ENCODE measurements at regions not wholly inside any gene's neighbourhood (a gene's known extent, or its start where the extent isn't known, plus 50 kb on each side); places are given as distances from the start of the nearest gene placed in this dataset.
"Not testable (repeated sequence)": the region's sequence is repeated elsewhere in the genome, so short reads cannot be mapped to it uniquely, and the experiment has no call there.

DNA sequence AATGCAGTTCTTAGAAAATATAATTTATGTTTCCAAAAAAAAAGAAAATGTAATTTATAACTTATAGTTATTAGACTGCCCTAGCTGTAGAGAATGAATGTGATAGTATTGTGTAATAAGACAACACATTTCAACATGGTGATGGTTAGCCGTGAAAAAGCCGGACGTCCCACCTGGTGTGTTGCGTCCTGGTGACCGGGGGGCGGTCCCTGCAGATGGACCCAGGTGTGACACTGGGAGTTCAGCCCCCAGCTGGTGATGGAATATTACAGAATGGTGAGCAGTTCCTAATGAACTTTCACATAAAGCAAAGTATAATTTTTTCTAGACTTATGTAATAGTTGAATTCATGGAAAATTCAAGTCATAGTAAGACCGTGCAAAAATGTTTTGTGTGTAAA is 132.8 kb downstream of the LAT start:
- Histone ChIP-seq H3K4me1 (ENCODE audit: control insufficient read depth in 2 of 2, insufficient read depth in 2 of 2, low read length in 1 of 2) (no peaks in the 10 kb centered on the region), H3K4me3 (ENCODE audit: low read depth in 1 of 2, low read length in 2 of 2) (no peak overlapping the region), H3K27ac (ENCODE audit: low read depth in 2 of 2, low read length in 1 of 2) (no peak overlapping the region), H3K27me3 (ENCODE audit: control insufficient read depth in 1 of 2, insufficient read depth in 2 of 2, low read length in 2 of 2) (no peaks in the 10 kb centered on the region), H3K36me3 (ENCODE audit: control insufficient read depth in 2 of 2, insufficient read depth in 2 of 2, low read length in 1 of 2) (no peaks in the 10 kb centered on the region), H3K9me3 (ENCODE audit: control insufficient read depth in 2 of 2, insufficient read depth in 1 of 2, low read depth in 1 of 2, low read length in 1 of 2) (no peaks in the 10 kb centered on the region)
- WGBS, 2 donors, result 88 to 89% methylated on average over 7 of the region's 7 CpGs

DNA sequence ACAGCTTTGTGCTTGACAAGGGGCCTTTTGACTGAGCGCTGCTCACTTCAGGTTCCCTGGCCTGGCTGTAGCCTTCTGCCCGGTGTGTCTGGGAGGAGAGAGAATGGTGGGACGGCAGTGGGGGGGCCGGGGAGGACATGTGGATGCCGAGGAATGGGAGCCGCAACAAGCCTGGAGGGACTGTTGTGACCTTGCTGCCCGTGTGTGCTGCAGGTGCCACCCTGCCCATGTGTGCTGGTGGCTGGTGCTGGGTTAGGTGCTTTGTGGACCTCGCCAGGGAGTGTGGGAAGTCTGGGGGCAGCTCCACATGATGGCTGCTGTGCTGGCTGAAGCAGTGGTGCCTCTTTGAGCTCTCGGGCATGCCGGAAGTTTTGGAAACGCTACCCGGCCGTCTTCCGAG is 132.1 kb downstream of the LAT start:
- H3K27ac ChIP-seq (ENCODE audit: low read depth in 2 of 2, low read length in 1 of 2), result peak overlapping the region in 1 of 2 donors; percentile 43
- H3K4me1 ChIP-seq (ENCODE audit: control insufficient read depth in 2 of 2, insufficient read depth in 2 of 2, low read length in 1 of 2), result no peaks in the 10 kb centered on the region
- no peaks in the 10 kb centered on the region for H3K36me3 ChIP-seq (ENCODE audit: control insufficient read depth in 2 of 2, insufficient read depth in 2 of 2, low read length in 1 of 2)
- 92 to 93% methylated on average over 13 to 14 of the region's 14 CpGs for WGBS, 2 donors
- no peak overlapping the region for H3K4me3 ChIP-seq (ENCODE audit: low read depth in 1 of 2, low read length in 2 of 2)
- H3K9me3 ChIP-seq (ENCODE audit: control insufficient read depth in 2 of 2, insufficient read depth in 1 of 2, low read depth in 1 of 2, low read length in 1 of 2), result no peaks in the 10 kb centered on the region
- no peaks in the 10 kb centered on the region for H3K27me3 ChIP-seq (ENCODE audit: control insufficient read depth in 1 of 2, insufficient read depth in 2 of 2, low read length in 2 of 2)

DNA sequence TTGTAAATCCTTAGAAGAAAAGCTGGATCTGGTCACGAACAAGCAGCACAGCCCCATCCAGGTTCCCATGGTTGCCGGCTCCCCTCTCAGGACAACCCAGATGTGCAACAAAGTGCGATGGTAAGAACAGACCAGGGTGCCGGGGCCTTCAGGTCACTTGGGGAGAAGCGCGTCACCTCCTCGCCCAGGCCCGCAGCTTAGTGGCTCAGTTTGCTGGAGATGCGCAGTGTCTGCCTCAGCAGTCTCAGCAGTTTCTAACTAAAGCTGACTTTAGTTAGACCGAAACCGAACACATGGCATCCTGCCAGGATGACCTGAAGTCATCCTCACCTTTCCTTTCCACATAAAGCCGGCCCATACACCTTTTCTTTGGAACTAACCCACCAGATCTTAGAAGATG is 131.4 kb downstream of the LAT start:
- H3K27ac ChIP-seq (ENCODE audit: low read depth in 2 of 2, low read length in 1 of 2); H3K27me3 ChIP-seq (ENCODE audit: control insufficient read depth in 1 of 2, insufficient read depth in 2 of 2, low read length in 2 of 2); H3K4me1 ChIP-seq (ENCODE audit: control insufficient read depth in 2 of 2, insufficient read depth in 2 of 2, low read length in 1 of 2); H3K4me3 ChIP-seq (ENCODE audit: low read depth in 1 of 2, low read length in 2 of 2); H3K9me3 ChIP-seq (ENCODE audit: control insufficient read depth in 2 of 2, insufficient read depth in 1 of 2, low read depth in 1 of 2, low read length in 1 of 2); H3K36me3 ChIP-seq (ENCODE audit: control insufficient read depth in 2 of 2, insufficient read depth in 2 of 2, low read length in 1 of 2): not testable (repeated sequence)
- 59 to 60% methylated on average over 12 of the region's 12 CpGs for WGBS, 2 donors

DNA sequence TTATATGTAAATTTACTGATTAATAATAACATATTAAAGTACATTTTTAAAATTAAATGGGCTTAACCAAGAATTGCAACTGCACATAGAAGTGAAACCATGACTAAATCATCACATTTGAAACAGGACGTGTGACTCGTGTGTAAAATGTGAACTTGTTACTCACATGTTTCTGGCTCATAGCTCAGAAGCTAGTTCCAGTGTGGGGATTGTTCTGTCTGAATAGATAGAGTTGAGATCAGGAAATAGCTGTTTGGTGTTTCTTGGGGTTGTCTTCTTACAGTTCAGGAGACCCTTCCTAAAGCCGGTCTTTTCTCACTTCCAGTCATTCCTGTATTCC is 130.9 kb downstream of the LAT start:
- WGBS, 2 donors, result 16 to 18% methylated on average over 3 of the region's 3 CpGs
- not testable (repeated sequence) for H3K36me3 ChIP-seq (ENCODE audit: control insufficient read depth in 2 of 2, insufficient read depth in 2 of 2, low read length in 1 of 2); H3K9me3 ChIP-seq (ENCODE audit: control insufficient read depth in 2 of 2, insufficient read depth in 1 of 2, low read depth in 1 of 2, low read length in 1 of 2); H3K4me3 ChIP-seq (ENCODE audit: low read depth in 1 of 2, low read length in 2 of 2); H3K27ac ChIP-seq (ENCODE audit: low read depth in 2 of 2, low read length in 1 of 2); H3K4me1 ChIP-seq (ENCODE audit: control insufficient read depth in 2 of 2, insufficient read depth in 2 of 2, low read length in 1 of 2); H3K27me3 ChIP-seq (ENCODE audit: control insufficient read depth in 1 of 2, insufficient read depth in 2 of 2, low read length in 2 of 2)

DNA sequence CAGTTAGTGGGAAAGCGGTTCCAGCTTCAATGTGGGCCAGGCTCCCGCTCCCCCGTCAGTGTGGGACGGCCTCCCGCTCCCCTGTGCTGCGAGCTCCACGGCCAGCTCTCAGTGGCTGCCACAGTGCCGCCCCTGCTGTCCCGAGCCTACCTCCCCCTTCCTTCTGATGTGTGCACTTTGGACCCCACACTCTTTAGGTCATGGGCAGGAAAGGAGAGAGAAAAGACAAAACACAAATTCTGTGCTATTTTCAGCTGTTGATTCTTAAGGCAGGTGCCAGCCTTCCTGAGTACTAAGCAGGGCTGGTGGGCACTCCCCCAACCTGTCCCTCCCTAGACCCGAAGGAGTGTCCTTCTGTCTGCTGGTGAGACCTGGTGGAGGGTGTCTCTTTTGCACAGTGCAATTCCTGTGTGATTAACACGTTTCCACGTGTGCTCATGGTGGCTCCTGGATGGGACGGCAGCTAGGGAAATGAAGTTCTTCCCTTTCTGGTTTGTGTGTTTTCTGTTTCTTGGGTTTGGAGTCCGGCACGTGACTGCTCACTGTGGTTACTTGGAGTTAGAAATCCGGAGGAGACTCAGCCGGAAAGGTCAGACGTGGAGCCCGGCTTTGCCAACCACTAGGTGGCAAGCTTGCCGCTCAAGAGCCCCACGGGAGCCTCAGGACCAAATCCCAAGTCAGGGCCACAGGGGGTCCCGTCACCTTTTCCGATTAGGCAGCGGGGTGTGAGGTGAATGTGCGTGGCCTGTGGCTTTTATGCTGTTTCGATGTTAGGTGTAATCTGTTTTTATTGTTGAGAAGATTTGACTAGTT is 130.3 kb downstream of the LAT start:
- 27 to 33% methylated on average over 26 of the region's 26 CpGs for WGBS, 2 donors
- H3K27me3 ChIP-seq (ENCODE audit: control insufficient read depth in 1 of 2, insufficient read depth in 2 of 2, low read length in 2 of 2); H3K9me3 ChIP-seq (ENCODE audit: control insufficient read depth in 2 of 2, insufficient read depth in 1 of 2, low read depth in 1 of 2, low read length in 1 of 2); H3K4me1 ChIP-seq (ENCODE audit: control insufficient read depth in 2 of 2, insufficient read depth in 2 of 2, low read length in 1 of 2); H3K36me3 ChIP-seq (ENCODE audit: control insufficient read depth in 2 of 2, insufficient read depth in 2 of 2, low read length in 1 of 2); H3K4me3 ChIP-seq (ENCODE audit: low read depth in 1 of 2, low read length in 2 of 2): not testable (repeated sequence)
- peak overlapping the region in 1 of 2 donors; percentile 31 for H3K27ac ChIP-seq (ENCODE audit: low read depth in 2 of 2, low read length in 1 of 2)

DNA sequence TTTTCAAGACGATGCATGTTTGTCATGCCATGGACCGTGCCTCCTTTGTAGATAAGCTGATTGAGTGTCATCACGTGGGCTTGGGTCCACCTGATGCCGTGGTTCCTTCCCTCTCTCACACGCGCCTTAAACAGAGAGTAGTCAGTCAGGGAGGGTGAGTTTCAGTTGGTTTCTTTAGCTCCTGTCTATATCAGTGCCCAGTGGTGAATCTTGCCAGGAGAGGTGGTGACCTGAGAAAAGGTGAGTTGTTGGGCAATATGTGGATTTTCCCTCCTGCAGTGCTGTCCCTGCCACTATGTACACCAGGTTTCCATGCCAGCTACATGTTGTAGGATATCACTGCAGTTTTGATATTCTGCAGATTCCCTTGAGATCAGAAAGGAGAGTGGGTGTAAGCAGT is 129.7 kb downstream of the LAT start:
- WGBS, 2 donors, result 77 to 89% methylated on average over 6 of the region's 6 CpGs
- no peaks in the 10 kb centered on the region for H3K36me3 ChIP-seq (ENCODE audit: control insufficient read depth in 2 of 2, insufficient read depth in 2 of 2, low read length in 1 of 2)
- H3K27ac ChIP-seq (ENCODE audit: low read depth in 2 of 2, low read length in 1 of 2), result no peak overlapping the region
- H3K27me3 ChIP-seq (ENCODE audit: control insufficient read depth in 1 of 2, insufficient read depth in 2 of 2, low read length in 2 of 2), result no peaks in the 10 kb centered on the region
- H3K9me3 ChIP-seq (ENCODE audit: control insufficient read depth in 2 of 2, insufficient read depth in 1 of 2, low read depth in 1 of 2, low read length in 1 of 2), result no peaks in the 10 kb centered on the region
- H3K4me1 ChIP-seq (ENCODE audit: control insufficient read depth in 2 of 2, insufficient read depth in 2 of 2, low read length in 1 of 2), result no peaks in the 10 kb centered on the region
- no peak overlapping the region for H3K4me3 ChIP-seq (ENCODE audit: low read depth in 1 of 2, low read length in 2 of 2)

DNA sequence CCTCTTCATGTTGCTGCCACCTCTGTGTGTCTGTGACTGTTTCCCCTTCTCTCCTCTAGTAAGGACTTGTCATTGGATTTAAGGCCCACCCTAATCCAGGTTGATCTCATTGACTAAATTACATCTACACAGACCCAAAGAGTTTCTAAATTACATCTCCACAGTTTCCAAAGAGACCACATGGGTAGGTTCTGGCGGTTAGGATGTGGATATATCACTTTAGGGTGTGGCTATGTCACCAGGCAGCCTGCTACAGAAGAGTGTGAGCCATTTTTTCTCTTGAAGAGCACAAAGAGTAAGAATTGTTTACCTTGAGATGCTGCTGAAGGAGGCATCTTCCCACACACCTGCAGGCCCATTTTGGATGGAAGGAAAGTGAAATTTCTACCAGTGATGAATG is 128.6 kb downstream of the LAT start:
- not testable (repeated sequence) for H3K36me3 ChIP-seq (ENCODE audit: control insufficient read depth in 2 of 2, insufficient read depth in 2 of 2, low read length in 1 of 2); H3K4me1 ChIP-seq (ENCODE audit: control insufficient read depth in 2 of 2, insufficient read depth in 2 of 2, low read length in 1 of 2); H3K27ac ChIP-seq (ENCODE audit: low read depth in 2 of 2, low read length in 1 of 2); H3K9me3 ChIP-seq (ENCODE audit: control insufficient read depth in 2 of 2, insufficient read depth in 1 of 2, low read depth in 1 of 2, low read length in 1 of 2); H3K27me3 ChIP-seq (ENCODE audit: control insufficient read depth in 1 of 2, insufficient read depth in 2 of 2, low read length in 2 of 2); H3K4me3 ChIP-seq (ENCODE audit: low read depth in 1 of 2, low read length in 2 of 2)
- 89 to 90% methylated on average over 1 of the region's 1 CpG for WGBS, 2 donors

DNA sequence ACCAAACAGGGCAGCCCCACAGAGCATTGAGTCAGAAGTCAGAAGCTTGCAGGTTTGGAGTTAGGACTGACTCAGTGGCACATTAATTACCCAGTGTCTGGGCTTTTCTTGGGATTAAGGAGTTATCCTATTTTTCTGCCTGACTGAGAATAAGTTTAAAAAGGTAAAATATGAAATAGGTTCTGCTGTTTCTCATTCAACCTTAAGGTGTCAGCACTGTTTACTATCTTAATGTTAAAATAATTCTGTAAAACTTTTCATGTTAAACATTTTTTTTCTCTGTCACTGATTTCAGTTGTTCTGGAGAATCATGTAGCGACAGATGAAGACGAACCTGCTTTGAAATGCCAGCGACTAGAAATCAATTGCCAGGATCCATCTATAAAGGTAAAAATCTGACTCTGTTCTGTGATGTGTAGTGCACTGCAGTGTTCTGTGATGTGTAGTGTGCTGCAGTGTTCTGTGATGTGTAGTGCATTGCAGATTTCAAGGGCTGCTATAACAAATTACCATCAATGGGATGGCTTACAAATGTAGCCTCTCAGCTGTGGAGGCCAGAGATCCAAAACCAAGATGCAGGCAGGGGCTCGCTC is 128.0 kb downstream of the LAT start:
- H3K4me3 ChIP-seq (ENCODE audit: low read depth in 1 of 2, low read length in 2 of 2), result no peak overlapping the region
- no peaks in the 10 kb centered on the region for H3K36me3 ChIP-seq (ENCODE audit: control insufficient read depth in 2 of 2, insufficient read depth in 2 of 2, low read length in 1 of 2)
- H3K27ac ChIP-seq (ENCODE audit: low read depth in 2 of 2, low read length in 1 of 2), result no peak overlapping the region
- no peaks in the 10 kb centered on the region for H3K27me3 ChIP-seq (ENCODE audit: control insufficient read depth in 1 of 2, insufficient read depth in 2 of 2, low read length in 2 of 2)
- no peaks in the 10 kb centered on the region for H3K4me1 ChIP-seq (ENCODE audit: control insufficient read depth in 2 of 2, insufficient read depth in 2 of 2, low read length in 1 of 2)
- WGBS, 2 donors, result 91 to 92% methylated on average over 4 of the region's 4 CpGs
- H3K9me3 ChIP-seq (ENCODE audit: control insufficient read depth in 2 of 2, insufficient read depth in 1 of 2, low read depth in 1 of 2, low read length in 1 of 2), result no peaks in the 10 kb centered on the region

DNA sequence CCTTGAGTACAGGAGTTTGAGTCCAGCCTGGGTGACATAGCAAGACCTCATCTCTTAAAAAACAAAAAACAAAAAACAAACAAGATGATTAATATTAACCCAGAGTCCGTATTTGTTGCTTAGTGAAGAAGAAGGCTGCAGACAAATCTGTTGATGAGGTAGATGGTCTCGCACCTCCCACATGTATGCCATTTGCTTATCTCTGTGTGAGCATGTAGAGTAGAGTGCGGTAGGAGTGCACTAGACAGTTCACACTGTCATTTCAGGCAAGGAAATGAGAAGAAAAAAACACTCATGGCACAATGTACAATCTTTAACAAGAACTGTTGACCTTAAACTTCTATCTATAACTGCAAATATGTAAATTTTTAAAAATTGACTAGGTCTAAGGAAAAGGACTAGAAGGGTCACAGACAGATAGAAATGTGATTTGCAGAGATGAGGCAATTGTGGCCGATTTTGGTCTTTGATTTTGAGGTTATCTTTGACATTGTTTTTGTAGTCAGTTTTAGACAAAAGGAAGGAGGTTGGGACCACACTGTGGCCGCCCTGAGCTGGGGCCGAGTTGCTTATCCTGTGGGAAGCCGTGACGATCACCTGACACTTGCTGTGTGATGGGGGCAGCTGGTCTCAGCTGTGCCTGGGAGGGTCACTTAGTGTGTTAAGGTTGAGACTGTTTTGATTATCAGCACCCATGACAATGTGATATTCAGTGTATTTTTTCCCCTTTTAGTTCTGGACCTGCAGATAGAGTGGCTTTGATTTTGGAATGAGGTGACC is 127.2 kb downstream of the LAT start:
- H3K27ac ChIP-seq (ENCODE audit: low read depth in 2 of 2, low read length in 1 of 2); H3K4me1 ChIP-seq (ENCODE audit: control insufficient read depth in 2 of 2, insufficient read depth in 2 of 2, low read length in 1 of 2); H3K4me3 ChIP-seq (ENCODE audit: low read depth in 1 of 2, low read length in 2 of 2); H3K27me3 ChIP-seq (ENCODE audit: control insufficient read depth in 1 of 2, insufficient read depth in 2 of 2, low read length in 2 of 2); H3K36me3 ChIP-seq (ENCODE audit: control insufficient read depth in 2 of 2, insufficient read depth in 2 of 2, low read length in 1 of 2); H3K9me3 ChIP-seq (ENCODE audit: control insufficient read depth in 2 of 2, insufficient read depth in 1 of 2, low read depth in 1 of 2, low read length in 1 of 2): not testable (repeated sequence)
- WGBS, 2 donors, result 67 to 83% methylated on average over 8 of the region's 8 CpGs

DNA sequence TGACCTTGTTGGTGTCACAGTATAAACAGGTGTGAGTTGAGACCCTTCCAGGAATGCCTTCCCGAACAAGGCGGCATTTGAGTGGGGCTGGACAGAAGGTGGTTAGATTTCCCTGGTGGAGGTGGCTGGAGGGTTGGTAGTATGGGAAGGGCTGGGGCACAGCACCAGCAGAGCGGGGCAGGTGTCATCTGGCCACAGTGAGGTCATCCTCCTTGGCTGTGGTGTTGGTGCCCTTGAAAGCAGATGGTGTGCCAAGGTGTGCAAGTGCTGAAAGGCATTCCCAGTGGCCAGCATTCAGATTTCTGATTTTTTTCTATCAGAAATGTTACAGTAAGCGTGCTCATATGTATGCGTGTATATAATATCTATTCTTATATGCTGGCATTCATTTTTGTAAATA is 126.6 kb downstream of the LAT start:
- Histone ChIP-seq H3K4me3 (ENCODE audit: low read depth in 1 of 2, low read length in 2 of 2) (no peak overlapping the region), H3K36me3 (ENCODE audit: control insufficient read depth in 2 of 2, insufficient read depth in 2 of 2, low read length in 1 of 2) (no peaks in the 10 kb centered on the region), H3K4me1 (ENCODE audit: control insufficient read depth in 2 of 2, insufficient read depth in 2 of 2, low read length in 1 of 2) (no peaks in the 10 kb centered on the region), H3K27me3 (ENCODE audit: control insufficient read depth in 1 of 2, insufficient read depth in 2 of 2, low read length in 2 of 2) (no peaks in the 10 kb centered on the region), H3K9me3 (ENCODE audit: control insufficient read depth in 2 of 2, insufficient read depth in 1 of 2, low read depth in 1 of 2, low read length in 1 of 2) (no peaks in the 10 kb centered on the region), H3K27ac (ENCODE audit: low read depth in 2 of 2, low read length in 1 of 2) (no peak overlapping the region)
- 87 to 96% methylated on average over 5 of the region's 5 CpGs for WGBS, 2 donors

Measured in esophagus (tissue), 2 donors.